CD4-positive, alpha-beta T cell treated with Interleukin-6 for 4 hours (primary cell): ENCODE measurements at regions not wholly inside any gene's neighbourhood (a gene's known extent, or its start where the extent isn't known, plus 50 kb on each side); places are given as distances from the start of the nearest gene placed in this dataset.

ENCODE experiments used
- DNase-seq: peaks from one replicate; pipeline ENCODE4 v3.0.0-alpha.2; 2020; ENCODE audit warnings: mixed read lengths

- DNase-seq, result no peak
Measured at GRCh38 chr1:4973341-4973740, 318.9 kb downstream of the AJAP1 start.

GRCh38 chr1:4972761-4973320 lies 318.4 kb downstream of the AJAP1 start:
- DNase-seq, result no peak

GRCh38 chr1:4971666-4972065 lies 317.3 kb downstream of the AJAP1 start:
- no peak for DNase-seq

GRCh38 chr1:4970532-4970931 lies 316.1 kb downstream of the AJAP1 start:
- DNase-seq, result no peak

GRCh38 chr1:4969556-4970129 lies 315.2 kb downstream of the AJAP1 start:
- no peak for DNase-seq

- DNase-seq, result no peak
Measured at GRCh38 chr1:4965346-4966075, 311.1 kb downstream of the AJAP1 start.

GRCh38 chr1:4964634-4965345 lies 310.4 kb downstream of the AJAP1 start:
- DNase-seq, result no peak

- no peak for DNase-seq
Measured at GRCh38 chr1:4963251-4963650, 308.8 kb downstream of the AJAP1 start.

- no peak for DNase-seq
Measured at GRCh38 chr1:4962836-4963235, 308.4 kb downstream of the AJAP1 start.

GRCh38 chr1:4961935-4962645 lies 307.7 kb downstream of the AJAP1 start:
- DNase-seq, result no peak

- no peak for DNase-seq
Measured at GRCh38 chr1:4960782-4961475, 306.5 kb downstream of the AJAP1 start.

GRCh38 chr1:4960336-4960735 lies 305.9 kb downstream of the AJAP1 start:
- no peak for DNase-seq

GRCh38 chr1:4959216-4959615 lies 304.8 kb downstream of the AJAP1 start:
- no peak for DNase-seq

- DNase-seq, result no peak
Measured at GRCh38 chr1:4957027-4957426, 302.6 kb downstream of the AJAP1 start.

- DNase-seq, result no peak
Measured at GRCh38 chr1:4954392-4954791, 300.0 kb downstream of the AJAP1 start.

GRCh38 chr1:4951601-4952000 lies 297.2 kb downstream of the AJAP1 start:
- DNase-seq, result no peak

GRCh38 chr1:4946343-4946742 lies 291.9 kb downstream of the AJAP1 start:
- DNase-seq, result no peak

- no peak for DNase-seq
Measured at GRCh38 chr1:4944911-4945310, 290.5 kb downstream of the AJAP1 start.

GRCh38 chr1:4944072-4944471 lies 289.7 kb downstream of the AJAP1 start:
- no peak for DNase-seq

GRCh38 chr1:4939266-4939665 lies 284.9 kb downstream of the AJAP1 start:
- DNase-seq, result no peak

- no peak for DNase-seq
Measured at GRCh38 chr1:4937876-4938534, 283.6 kb downstream of the AJAP1 start.

- DNase-seq, result no peak
Measured at GRCh38 chr1:4935807-4936206, 281.4 kb downstream of the AJAP1 start.
